NCI-H460 (cell line): ENCODE measurements at regions not wholly inside any gene's neighbourhood (a gene's known extent, or its start where the extent isn't known, plus 50 kb on each side); places are given as distances from the start of the nearest gene placed in this dataset.

Source experiments
- DNase-seq: peaks from one replicate; pipeline ENCODE4 v3.0.0-alpha.2; 2016; ENCODE audit warnings: low read depth; ENCODE audit errors: extremely low read depth

- no peak for DNase-seq
Observed at GRCh38 chr12:124489915-124490583, 77.4 kb downstream of the NCOR2 start.

DNA sequence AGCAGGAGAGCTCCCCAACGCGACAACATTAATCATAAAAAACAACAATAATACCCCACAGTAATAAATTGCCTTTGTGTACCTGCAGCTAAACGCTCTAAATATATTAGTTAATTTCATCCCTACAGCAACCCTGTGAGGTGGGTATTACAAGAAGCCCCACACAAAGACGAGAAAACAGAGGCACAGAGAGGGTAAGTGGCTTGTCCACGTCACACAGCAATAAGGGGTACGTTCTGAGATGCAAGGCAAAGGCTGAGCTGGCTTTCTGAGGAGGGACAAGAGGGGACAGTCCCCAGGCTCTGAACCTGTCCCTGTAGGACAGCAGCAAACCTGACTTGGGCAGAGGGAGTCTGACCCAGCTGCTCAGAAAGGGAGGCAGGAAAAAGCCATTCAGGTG lies 78.2 kb downstream of the NCOR2 start:
- DNase-seq: no peak

DNA sequence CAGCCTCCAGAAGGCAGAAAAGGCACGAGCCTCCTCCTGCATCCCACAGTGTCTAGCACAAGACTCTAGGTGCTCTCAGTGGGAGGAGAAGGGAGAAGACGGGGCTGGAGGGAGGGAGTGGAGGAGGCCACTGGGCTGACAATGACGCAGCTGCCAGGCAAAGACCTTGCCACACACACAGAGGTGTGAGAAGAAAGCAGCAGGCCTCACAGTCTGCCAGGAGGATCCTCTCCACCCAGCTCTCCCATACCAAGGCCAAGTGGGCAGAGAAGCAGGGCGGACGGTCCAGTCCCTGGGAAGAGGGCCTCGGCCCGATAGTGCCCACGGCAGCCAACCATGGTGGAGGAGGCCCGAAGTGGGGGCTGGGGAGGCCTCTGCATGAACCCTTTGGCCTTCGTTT lies 78.9 kb downstream of the NCOR2 start:
- no peak for DNase-seq

DNA sequence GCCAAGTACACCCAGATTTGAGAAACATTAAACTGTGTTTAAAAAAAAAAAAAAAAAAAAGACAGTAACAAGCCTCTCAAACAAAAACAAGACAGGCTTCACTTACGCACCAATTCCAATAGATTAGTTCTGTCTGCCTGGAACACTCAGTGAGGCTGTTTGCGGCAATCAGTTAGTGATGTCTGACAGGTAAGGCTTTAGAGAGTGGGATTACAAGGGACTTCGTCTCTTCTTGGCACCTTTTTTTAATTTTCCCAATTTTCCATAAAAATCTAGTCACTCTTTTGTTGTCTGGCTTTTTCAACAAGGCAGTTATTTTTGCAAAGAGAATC lies 79.6 kb downstream of the NCOR2 start:
- no peak for DNase-seq

- no peak for DNase-seq
Observed at GRCh38 chr12:124487066-124487833, 80.2 kb downstream of the NCOR2 start.

DNA sequence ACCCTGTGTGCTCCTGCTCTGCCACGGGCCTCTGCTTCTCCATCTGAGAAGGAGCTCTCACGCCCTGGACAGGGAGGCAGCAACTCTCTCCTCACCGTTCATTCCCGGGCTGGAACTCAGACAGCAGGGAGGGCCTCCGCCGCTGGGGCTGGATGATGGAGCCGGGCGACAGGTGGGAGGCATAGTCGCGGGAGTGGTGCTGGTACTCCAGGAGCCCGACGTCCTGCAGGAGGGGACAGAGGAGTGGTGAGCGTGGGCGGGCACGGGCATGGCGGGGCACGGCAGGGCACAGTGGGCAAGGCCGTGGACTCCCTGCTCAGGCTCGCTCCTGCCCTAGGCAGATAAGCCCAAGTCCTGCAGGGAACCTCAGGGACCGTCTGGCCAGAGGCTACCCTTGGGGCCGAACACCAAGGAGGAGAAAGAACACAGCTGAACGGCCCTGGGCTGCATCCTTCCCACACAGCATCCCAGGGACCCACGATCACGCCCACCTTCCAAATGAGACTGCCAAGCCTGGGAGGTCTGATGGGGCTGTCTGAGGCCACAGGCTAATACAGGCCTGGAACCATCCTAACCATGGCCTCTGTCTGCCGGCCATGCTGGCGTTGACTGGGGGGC lies 81.0 kb downstream of the NCOR2 start:
- DNase-seq: no peak

GRCh38 chr12:124485371-124485770 lies 82.0 kb downstream of the NCOR2 start:
- no peak for DNase-seq

DNA sequence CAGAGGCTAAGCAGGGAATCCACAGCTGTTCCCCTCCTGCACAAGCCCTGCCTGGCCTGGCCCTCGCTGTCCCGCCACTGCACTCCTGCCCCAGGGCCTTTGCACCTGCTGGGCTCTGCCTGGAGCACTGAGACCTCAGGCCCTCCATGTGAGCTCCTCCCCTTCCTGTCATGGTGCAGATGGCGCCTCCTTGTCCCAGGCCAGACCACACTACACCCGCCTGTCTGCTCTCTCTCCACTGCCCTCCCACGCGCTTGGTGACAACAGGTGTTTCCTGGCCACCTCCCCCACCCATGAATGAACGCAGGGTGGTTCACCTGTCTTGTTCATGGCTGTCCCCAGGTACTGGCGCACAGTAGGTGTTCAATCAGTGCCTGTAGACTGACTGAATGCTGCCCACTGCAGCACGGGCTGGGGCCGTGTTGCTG lies 82.9 kb downstream of the NCOR2 start:
- DNase-seq: no peak

GRCh38 chr12:124484067-124484466 lies 83.3 kb downstream of the NCOR2 start:
- DNase-seq: no peak

- DNase-seq: no peak
Observed at GRCh38 chr12:124482901-124483799, 84.3 kb downstream of the NCOR2 start.

- DNase-seq: no peak
Observed at GRCh38 chr12:124482567-124482893, 84.9 kb downstream of the NCOR2 start.

DNA sequence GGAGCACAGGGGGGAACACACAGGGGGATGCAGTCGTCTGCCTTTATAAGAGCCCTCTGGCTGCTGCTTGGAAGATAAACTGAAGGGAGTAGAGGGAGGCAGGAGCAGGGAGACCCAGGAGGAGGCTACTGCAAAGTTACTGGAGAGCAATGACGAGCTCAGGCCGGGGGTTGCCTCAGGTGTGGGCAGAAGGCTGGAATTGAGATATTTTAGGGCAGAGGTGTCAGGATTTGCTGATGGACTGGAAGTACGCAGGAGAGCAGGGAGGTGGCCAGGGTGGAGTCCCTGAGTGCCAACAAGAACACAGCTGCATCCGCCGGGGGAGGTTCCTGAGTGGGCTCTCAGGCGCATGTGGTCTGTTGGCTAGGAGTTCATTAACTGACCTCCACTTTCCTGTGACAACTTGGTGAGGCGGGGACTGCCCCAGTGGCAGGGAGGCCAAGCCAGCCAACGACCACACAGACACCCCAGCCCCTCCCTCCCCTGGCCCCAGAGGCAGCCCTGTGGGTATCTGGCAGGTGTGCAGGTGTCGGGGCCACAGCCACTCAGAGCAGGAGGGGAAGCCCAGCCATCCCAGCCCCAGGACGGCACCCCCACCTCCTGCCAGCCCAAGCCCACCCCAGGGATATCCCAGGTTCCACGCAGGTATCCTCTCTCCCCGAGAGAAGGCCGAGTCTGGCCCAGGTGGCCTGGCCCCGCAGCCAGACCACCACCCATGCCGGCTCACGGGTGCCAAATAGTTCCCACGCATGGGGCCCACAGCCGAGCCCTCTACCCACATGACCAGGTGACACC lies 85.4 kb downstream of the NCOR2 start:
- no peak for DNase-seq

- no peak for DNase-seq
Observed at GRCh38 chr12:124481257-124481750, 86.1 kb downstream of the NCOR2 start.

DNA sequence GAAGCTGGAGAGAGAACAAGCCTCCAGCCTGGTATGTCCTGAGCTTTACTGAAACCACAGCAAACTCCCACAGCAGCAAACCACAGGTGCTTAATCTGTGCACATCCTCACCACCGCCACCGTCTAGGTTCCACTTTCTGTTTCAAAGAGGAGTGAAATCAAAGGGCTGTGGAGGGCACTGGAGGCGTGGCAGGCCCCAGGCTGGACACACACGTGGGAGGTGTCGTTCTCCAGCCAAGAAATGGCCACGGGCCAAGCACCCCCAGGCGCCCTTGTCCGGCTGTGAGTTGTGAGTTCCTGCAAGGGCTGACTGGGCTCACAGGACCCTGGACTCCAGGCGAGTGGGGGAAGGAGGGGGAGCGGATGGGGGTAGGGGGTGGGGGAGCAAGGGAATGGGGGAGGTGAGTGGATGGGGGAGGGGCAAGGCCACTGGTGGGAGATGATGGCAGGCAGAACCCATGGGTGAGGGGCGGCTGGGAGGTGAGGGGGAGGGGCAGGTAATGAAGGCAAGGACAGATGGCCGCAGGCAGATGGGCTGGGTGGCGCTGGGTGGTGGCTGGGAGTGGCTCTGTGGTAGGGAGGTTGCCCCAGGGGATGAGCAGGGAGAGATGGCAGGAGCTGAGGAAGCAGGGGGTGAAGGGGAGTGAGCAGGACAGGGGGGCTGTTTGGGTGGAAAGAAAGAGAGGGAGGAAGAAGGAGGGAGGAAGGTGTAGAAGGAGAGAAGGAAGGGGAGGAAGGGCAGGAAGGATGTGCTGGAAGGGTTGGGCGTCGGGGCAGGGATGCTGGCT lies 86.7 kb downstream of the NCOR2 start:
- no peak for DNase-seq

- DNase-seq: no peak
Observed at GRCh38 chr12:124479680-124480468, 87.5 kb downstream of the NCOR2 start.

DNA sequence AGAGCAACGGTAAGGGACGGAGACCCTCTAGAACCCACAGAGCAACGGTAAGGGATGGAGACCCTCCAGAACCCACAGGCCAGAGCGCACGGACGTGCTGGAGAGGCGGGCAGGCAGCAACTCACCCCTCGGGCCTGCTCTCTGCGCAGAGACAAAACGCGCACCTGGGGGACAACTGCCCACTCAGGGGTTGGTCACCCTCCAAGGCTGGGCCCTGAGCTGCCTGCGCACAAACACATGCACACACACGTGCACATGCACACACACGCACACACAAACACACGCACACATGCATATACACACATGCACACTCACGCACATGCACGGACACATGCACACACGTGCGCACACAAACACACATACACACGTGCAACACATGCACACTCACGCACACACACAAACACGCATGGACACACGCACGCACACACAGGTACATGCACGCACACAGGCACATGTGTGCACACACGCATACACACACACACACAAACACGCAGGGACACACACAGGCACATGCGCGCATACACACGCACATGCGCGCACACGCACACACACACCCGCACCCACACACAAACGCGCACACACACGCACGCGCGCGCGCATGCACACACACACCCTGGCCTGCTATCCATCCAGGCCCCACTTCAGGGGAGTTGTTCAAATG lies 88.3 kb downstream of the NCOR2 start:
- DNase-seq: no peak

- DNase-seq: no peak
Observed at GRCh38 chr12:124478416-124478815, 89.0 kb downstream of the NCOR2 start.
